GM19025 (cell line): ENCODE measurements at regions not wholly inside any gene's neighbourhood (a gene's known extent, or its start where the extent isn't known, plus 50 kb on each side); places are given as distances from the start of the nearest gene placed in this dataset.
"Not testable (repeated sequence)": the region's sequence is repeated elsewhere in the genome, so short reads cannot be mapped to it uniquely, and the experiment has no call there.

Source experiments
- ATAC-seq: cut with Tn5 transposase; IDR thresholded peaks from one replicate; pipeline ENCODE4 v1.9.1; 2021; ENCODE audit warnings: mild to moderate bottlenecking, low read depth, moderate library complexity; ENCODE audit not compliant: unreplicated experiment

GRCh38 chr6:56841381-56841749 lies 113.5 kb upstream of the BEND6 start:
- no peak for ATAC-seq

GRCh38 chr6:56840467-56841380 lies 114.2 kb upstream of the BEND6 start:
- no peak for ATAC-seq

- ATAC-seq, result no peak
Observed at GRCh38 chr6:56839533-56840183, 115.2 kb upstream of the BEND6 start.

- no peak for ATAC-seq
Observed at GRCh38 chr6:56838965-56839364, 115.9 kb upstream of the BEND6 start.

- no peak for ATAC-seq
Observed at GRCh38 chr6:56838016-56838555, 116.8 kb upstream of the BEND6 start.

GRCh38 chr6:56837322-56837894 lies 117.5 kb upstream of the BEND6 start:
- ATAC-seq, result no peak

GRCh38 chr6:56835612-56836011 lies 119.3 kb upstream of the BEND6 start:
- no peak for ATAC-seq

- ATAC-seq, result no peak
Observed at GRCh38 chr6:56833873-56834272, 121.0 kb upstream of the BEND6 start.

- no peak for ATAC-seq
Observed at GRCh38 chr6:56833127-56833791, 121.6 kb upstream of the BEND6 start.

- no peak for ATAC-seq
Observed at GRCh38 chr6:56832225-56832624, 122.7 kb upstream of the BEND6 start.

GRCh38 chr6:56831334-56831733 lies 123.6 kb upstream of the BEND6 start:
- ATAC-seq, result no peak

GRCh38 chr6:56827908-56828649 lies 126.8 kb upstream of the BEND6 start:
- no peak for ATAC-seq

GRCh38 chr6:56824431-56824830 lies 130.5 kb upstream of the BEND6 start:
- ATAC-seq, result not testable (repeated sequence)

GRCh38 chr6:56821005-56821432 lies 133.9 kb upstream of the BEND6 start:
- ATAC-seq, result no peak

GRCh38 chr6:56820060-56820459 lies 134.8 kb upstream of the BEND6 start:
- ATAC-seq, result no peak

- no peak for ATAC-seq
Observed at GRCh38 chr6:56819604-56820003, 135.3 kb upstream of the BEND6 start.

GRCh38 chr6:56816370-56816769 lies 138.5 kb upstream of the BEND6 start:
- no peak for ATAC-seq

GRCh38 chr6:56815436-56815835 lies 139.5 kb upstream of the BEND6 start:
- no peak for ATAC-seq

GRCh38 chr6:56814802-56815201 lies 140.1 kb upstream of the BEND6 start:
- ATAC-seq, result no peak

- no peak for ATAC-seq
Observed at GRCh38 chr6:56814308-56814707, 140.6 kb upstream of the BEND6 start.
